WTC11 (cell line): ENCODE measurements at regions not wholly inside any gene's neighbourhood (a gene's known extent, or its start where the extent isn't known, plus 50 kb on each side); places are given as distances from the start of the nearest gene placed in this dataset.

ENCODE experiments used
- ATAC-seq: fragments of 200-7000 bp; cut with Tn5 transposase; 2 replicates; pipeline ENCODE4 v1.10.0; 2021; ENCODE audit warnings: mild to moderate bottlenecking, moderate library complexity
- CTCF ChIA-PET: fragments of 300-600 bp; sonication (Branson Sonifier 250); formaldehyde crosslinking; loops from one replicate; lab custom pipeline; 2021; ENCODE audit warnings: antibody characterized with exemption; lab: Charles Lee
- POLR2A ChIA-PET: fragments of 350-600 bp; sonication (Branson Sonifier 250); formaldehyde crosslinking; loops from one replicate; lab custom pipeline; 2021; ENCODE audit warnings: antibody characterized with exemption; lab: Charles Lee
- DNase-seq: peaks from one replicate; pipeline ENCODE4 v3.0.0; 2021; ENCODE audit warnings: low spot score
- H3K27ac Mint-ChIP-seq: 2 replicates; pipeline ENCODE4 v1.8.0; 2021; ENCODE audit warnings: mixed read lengths
- H3K27me3 Mint-ChIP-seq: 2 replicates; pipeline ENCODE4 v1.8.0; 2021; ENCODE audit warnings: low read depth, mild to moderate bottlenecking, moderate library complexity, mixed read lengths
- H3K36me3 Mint-ChIP-seq: 2 replicates; pipeline ENCODE4 v1.8.0; 2021; ENCODE audit warnings: mixed read lengths
- H3K4me1 Mint-ChIP-seq: 2 replicates; pipeline ENCODE4 v1.8.0; 2022; ENCODE audit warnings: mixed read lengths
- H3K4me3 Mint-ChIP-seq: 2 replicates; pipeline ENCODE4 v1.8.0; 2021; ENCODE audit warnings: mild to moderate bottlenecking, moderate library complexity, mixed read lengths
- H3K9me3 Mint-ChIP-seq: 2 replicates; pipeline ENCODE4 v1.8.0; 2021; ENCODE audit warnings: mixed read lengths
- CREM ChIP-seq: sonication (generic); formaldehyde crosslinking; IDR thresholded peaks from 2 replicates; pipeline ENCODE4 v1.8.1; 2022; ENCODE audit warnings: mild to moderate bottlenecking, missing genetic modification reagents, moderate library complexity
- ELF4 ChIP-seq: sonication (generic); formaldehyde crosslinking; IDR thresholded peaks from 2 replicates; pipeline ENCODE4 v1.8.1; 2022; ENCODE audit warnings: low read depth, mild to moderate bottlenecking, moderate library complexity, missing genetic modification reagents
- GRHL2 ChIP-seq: fragments of 250-450 bp; sonication (Bioruptor Pico); IDR thresholded peaks from 2 replicates; pipeline ENCODE4 v1.8.0; 2022; ENCODE audit warnings: mild to moderate bottlenecking, moderate library complexity; ENCODE audit not compliant: insufficient replicate concordance, severe bottlenecking
- GTF2I ChIP-seq: fragments of 250-450 bp; sonication (Bioruptor Pico); conservative IDR thresholded peaks from 2 replicates; pipeline ENCODE4 v1.4.0; 2021; ENCODE audit warnings: mild to moderate bottlenecking
- MXD4 ChIP-seq: fragments of 250-450 bp; sonication (Bioruptor Pico); IDR thresholded peaks from 2 replicates; pipeline ENCODE4 v1.8.0; 2021; ENCODE audit warnings: mild to moderate bottlenecking, moderate library complexity, borderline replicate concordance
- NFE2L1 ChIP-seq: sonication (generic); formaldehyde crosslinking; IDR thresholded peaks from 2 replicates; pipeline ENCODE4 v1.8.1; 2023; ENCODE audit warnings: missing genetic modification reagents
- OVOL2 ChIP-seq: fragments of 250-450 bp; sonication (Bioruptor Pico); IDR thresholded peaks from 2 replicates; pipeline ENCODE4 v1.9.0; 2021; ENCODE audit warnings: mild to moderate bottlenecking, borderline replicate concordance
- PRDM15 ChIP-seq: sonication (generic); formaldehyde crosslinking; IDR thresholded peaks from 2 replicates; pipeline ENCODE4 v1.8.0; 2022; ENCODE audit warnings: missing genetic modification reagents
- PRRX2 ChIP-seq: fragments of 250-450 bp; sonication (Bioruptor Pico); IDR thresholded peaks from 2 replicates; pipeline ENCODE4 v1.8.0; 2021; ENCODE audit warnings: mild to moderate bottlenecking
- STAT6 ChIP-seq: sonication (generic); formaldehyde crosslinking; conservative IDR thresholded peaks from 2 replicates; pipeline ENCODE4 v1.8.1; 2023; ENCODE audit warnings: mild to moderate bottlenecking, low read depth, missing genetic modification reagents, moderate library complexity
- TCF7 ChIP-seq: sonication (generic); formaldehyde crosslinking; IDR thresholded peaks from 2 replicates; pipeline ENCODE4 v1.8.0; 2022; ENCODE audit warnings: mild to moderate bottlenecking, low read depth, missing genetic modification reagents, moderate library complexity
- ZNF138 ChIP-seq: sonication (generic); formaldehyde crosslinking; conservative IDR thresholded peaks from 2 replicates; pipeline ENCODE4 v1.8.1; 2022; ENCODE audit warnings: mild to moderate bottlenecking, moderate library complexity, missing genetic modification reagents
- ZNF263 ChIP-seq: sonication (generic); formaldehyde crosslinking; IDR thresholded peaks from 2 replicates; pipeline ENCODE4 v1.8.1; 2022; ENCODE audit warnings: low read depth, mild to moderate bottlenecking, moderate library complexity, missing genetic modification reagents
- ZNF396 ChIP-seq: fragments of 250-450 bp; sonication (Bioruptor Pico); IDR thresholded peaks from 2 replicates; pipeline ENCODE4 v1.8.0; 2021; ENCODE audit warnings: mild to moderate bottlenecking, moderate library complexity, borderline replicate concordance
- TF ChIP-seq, protein P1 (sequence below): fragments of 250-450 bp; sonication (Bioruptor Pico); IDR thresholded peaks from 2 replicates; pipeline ENCODE4 v1.9.0; 2021; ENCODE audit warnings: moderate library complexity, mild to moderate bottlenecking, inconsistent platforms, borderline replicate concordance
- TF ChIP-seq, protein P2 (sequence below): fragments of 250-450 bp; sonication (Bioruptor Pico); IDR thresholded peaks from 2 replicates; pipeline ENCODE4 v1.9.0; 2021; ENCODE audit warnings: mild to moderate bottlenecking
- TF ChIP-seq, protein P3 (sequence below): sonication (generic); formaldehyde crosslinking; IDR thresholded peaks from 2 replicates; pipeline ENCODE4 v1.8.1; 2023; ENCODE audit warnings: mild to moderate bottlenecking, missing genetic modification reagents, moderate library complexity
- TF ChIP-seq, protein P4 (sequence below): fragments of 200-600 bp; IDR thresholded peaks from 2 replicates; pipeline ENCODE4 v1.8.0; 2022; ENCODE audit warnings: antibody characterized with exemption
- TF ChIP-seq, protein P5 (sequence below): sonication (generic); formaldehyde crosslinking; IDR thresholded peaks from 2 replicates; pipeline ENCODE4 v1.8.0; 2022; ENCODE audit warnings: mild to moderate bottlenecking, missing genetic modification reagents

- H3K27me3 Mint-ChIP-seq = no peaks in the 10 kb centered on the region
- H3K9me3 Mint-ChIP-seq = peaks cover 8% of the 10 kb centered on the region
- H3K4me1 Mint-ChIP-seq = no peaks in the 10 kb centered on the region
- ChIA-PET CTCF (no interaction called here), POLR2A (interaction anchor here (0.6 to 0.7 kb wide), 2 partner anchors 59 to 213 kb away, joined by 4 to 5 read pairs; no protein-coding TSS in a partner anchor)
- no peak overlapping the region for H3K27ac Mint-ChIP-seq
- no peak overlapping the region for H3K4me3 Mint-ChIP-seq
- no peak for DNase-seq
- H3K36me3 Mint-ChIP-seq = no peaks in the 10 kb centered on the region
- TF ChIP-seq MXD4 (CRISPR knock-in tag) = no peak
- no peak for TF ChIP-seq OVOL2
- no peak for TF ChIP-seq TCF7 (CRISPR knock-in tag)
- TF ChIP-seq CREM (CRISPR knock-in tag) = no peak
- TF ChIP-seq GRHL2 (CRISPR knock-in tag) = no peak
- TF ChIP-seq, protein P1, sequence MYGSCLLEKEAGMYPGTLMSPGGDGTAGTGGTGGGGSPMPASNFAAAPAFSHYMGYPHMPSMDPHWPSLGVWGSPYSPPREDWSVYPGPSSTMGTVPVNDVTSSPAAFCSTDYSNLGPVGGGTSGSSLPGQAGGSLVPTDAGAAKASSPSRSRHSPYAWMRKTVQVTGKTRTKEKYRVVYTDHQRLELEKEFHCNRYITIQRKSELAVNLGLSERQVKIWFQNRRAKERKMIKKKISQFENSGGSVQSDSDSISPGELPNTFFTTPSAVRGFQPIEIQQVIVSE (CRISPR knock-in tag) = no peak
- no peak for TF ChIP-seq ELF4
- TF ChIP-seq GTF2I = no peak
- no peak for TF ChIP-seq ZNF396
- TF ChIP-seq, protein P2, sequence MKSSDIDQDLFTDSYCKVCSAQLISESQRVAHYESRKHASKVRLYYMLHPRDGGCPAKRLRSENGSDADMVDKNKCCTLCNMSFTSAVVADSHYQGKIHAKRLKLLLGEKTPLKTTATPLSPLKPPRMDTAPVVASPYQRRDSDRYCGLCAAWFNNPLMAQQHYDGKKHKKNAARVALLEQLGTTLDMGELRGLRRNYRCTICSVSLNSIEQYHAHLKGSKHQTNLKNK = no peak
- TF ChIP-seq, protein P3, sequence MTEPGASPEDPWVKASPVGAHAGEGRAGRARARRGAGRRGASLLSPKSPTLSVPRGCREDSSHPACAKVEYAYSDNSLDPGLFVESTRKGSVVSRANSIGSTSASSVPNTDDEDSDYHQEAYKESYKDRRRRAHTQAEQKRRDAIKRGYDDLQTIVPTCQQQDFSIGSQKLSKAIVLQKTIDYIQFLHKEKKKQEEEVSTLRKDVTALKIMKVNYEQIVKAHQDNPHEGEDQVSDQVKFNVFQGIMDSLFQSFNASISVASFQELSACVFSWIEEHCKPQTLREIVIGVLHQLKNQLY (CRISPR knock-in tag) = no peak
- ATAC-seq = no peak
These were observed 93.5 kb upstream of the NDUFV2 start for GRCh38 chr18:9008709-9009635.

DNA sequence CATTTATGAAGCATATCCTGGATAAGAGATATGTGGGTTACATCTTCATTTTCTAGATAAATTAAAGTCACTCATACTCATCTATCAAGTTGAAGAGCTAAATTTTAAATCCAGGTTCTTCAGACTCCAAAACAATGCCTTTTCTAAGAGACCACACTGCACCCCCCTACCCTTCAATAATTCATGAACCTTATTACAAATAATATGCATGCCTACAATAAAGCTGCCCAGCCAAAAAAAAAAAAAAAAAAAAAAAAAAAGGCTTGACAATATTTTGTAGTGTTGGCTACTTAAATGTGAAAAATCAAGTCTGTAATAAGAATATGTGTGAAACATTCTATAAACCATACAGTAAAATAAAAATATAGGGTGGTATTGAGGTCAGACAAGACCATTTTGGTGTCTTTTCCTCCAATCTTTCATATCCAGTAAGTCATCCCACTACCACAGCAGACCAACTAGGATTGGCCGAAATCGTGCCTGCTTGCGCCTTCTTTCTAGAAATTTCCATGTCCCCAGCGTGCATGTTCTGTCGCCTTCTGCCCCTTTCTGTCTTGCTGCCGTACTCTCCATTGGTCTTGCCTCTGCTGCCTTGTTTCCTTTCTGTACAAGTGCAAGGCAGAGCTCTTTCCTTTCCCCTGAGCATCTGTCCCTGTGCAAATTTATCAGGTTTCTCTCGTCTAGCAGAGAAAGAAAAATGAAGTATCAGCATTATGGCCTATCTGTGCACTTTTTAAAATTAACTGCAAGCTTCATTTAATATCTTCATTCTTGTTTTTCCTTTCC, 92.6 kb upstream of the NDUFV2 start:
- TF ChIP-seq, protein P4, sequence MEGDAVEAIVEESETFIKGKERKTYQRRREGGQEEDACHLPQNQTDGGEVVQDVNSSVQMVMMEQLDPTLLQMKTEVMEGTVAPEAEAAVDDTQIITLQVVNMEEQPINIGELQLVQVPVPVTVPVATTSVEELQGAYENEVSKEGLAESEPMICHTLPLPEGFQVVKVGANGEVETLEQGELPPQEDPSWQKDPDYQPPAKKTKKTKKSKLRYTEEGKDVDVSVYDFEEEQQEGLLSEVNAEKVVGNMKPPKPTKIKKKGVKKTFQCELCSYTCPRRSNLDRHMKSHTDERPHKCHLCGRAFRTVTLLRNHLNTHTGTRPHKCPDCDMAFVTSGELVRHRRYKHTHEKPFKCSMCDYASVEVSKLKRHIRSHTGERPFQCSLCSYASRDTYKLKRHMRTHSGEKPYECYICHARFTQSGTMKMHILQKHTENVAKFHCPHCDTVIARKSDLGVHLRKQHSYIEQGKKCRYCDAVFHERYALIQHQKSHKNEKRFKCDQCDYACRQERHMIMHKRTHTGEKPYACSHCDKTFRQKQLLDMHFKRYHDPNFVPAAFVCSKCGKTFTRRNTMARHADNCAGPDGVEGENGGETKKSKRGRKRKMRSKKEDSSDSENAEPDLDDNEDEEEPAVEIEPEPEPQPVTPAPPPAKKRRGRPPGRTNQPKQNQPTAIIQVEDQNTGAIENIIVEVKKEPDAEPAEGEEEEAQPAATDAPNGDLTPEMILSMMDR = no peak
- TF ChIP-seq ZNF263 (no peak), PRRX2 (no peak)
- TF ChIP-seq, all 79 proteins: peak for 0
- Mint-ChIP-seq H3K27me3 (no peaks in the 10 kb centered on the region), H3K4me3 (no peak overlapping the region), H3K36me3 (no peaks in the 10 kb centered on the region), H3K9me3 (peaks cover 5% of the 10 kb centered on the region), H3K27ac (no peak overlapping the region), H3K4me1 (no peaks in the 10 kb centered on the region)
- no peak for ATAC-seq
- POLR2A ChIA-PET = interaction anchor here (0.6 to 0.7 kb wide), 2 partner anchors 60 to 212 kb away, joined by 4 to 5 read pairs; no protein-coding TSS in a partner anchor
- CTCF ChIA-PET = interaction anchor here (0.6 kb wide), 1 partner anchor 155 kb away, joined by 3 read pairs; no protein-coding TSS in a partner anchor
- DNase-seq = no peak

DNA sequence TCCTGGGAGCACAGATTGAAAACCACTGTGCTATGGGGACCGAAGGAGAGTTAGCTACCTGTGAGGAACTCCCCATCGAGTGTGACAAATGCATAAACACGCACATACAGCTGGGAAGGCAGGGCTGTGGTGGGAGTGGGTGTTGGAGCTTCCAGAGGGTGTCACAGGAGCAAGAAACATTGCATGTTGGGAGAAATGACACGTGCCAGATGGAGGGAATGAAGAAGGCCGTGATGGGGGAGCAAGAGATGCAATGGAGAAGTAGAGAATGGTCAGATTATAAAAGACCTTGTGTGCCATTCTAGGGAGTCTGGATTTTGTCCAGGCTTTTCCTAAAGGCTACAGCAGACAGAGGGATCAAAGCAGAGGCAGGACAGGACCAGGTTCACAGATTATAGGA, 91.1 kb upstream of the NDUFV2 start:
- Mint-ChIP-seq H3K27me3 (no peaks in the 10 kb centered on the region), H3K9me3 (peaks cover 5% of the 10 kb centered on the region), H3K27ac (no peak overlapping the region), H3K4me3 (no peak overlapping the region), H3K4me1 (0 out of 2 replicates have a peak, but pooled peaks cover under 1% of the 10 kb centered on the region), H3K36me3 (no peaks in the 10 kb centered on the region)
- ChIA-PET CTCF (no interaction called here), POLR2A (no interaction called here)
- DNase-seq (no peak), ATAC-seq (no peak)
- no peak for TF ChIP-seq NFE2L1 (CRISPR knock-in tag)
- TF ChIP-seq, protein P5, sequence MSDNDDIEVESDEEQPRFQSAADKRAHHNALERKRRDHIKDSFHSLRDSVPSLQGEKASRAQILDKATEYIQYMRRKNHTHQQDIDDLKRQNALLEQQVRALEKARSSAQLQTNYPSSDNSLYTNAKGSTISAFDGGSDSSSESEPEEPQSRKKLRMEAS (CRISPR knock-in tag) = no peak
- TF ChIP-seq ZNF138 = no peak
- no peak for TF ChIP-seq PRDM15 (CRISPR knock-in tag)
- no peak for TF ChIP-seq STAT6
